H4 (cell line): ENCODE measurements at regions not wholly inside any gene's neighbourhood (a gene's known extent, or its start where the extent isn't known, plus 50 kb on each side); places are given as distances from the start of the nearest gene placed in this dataset.
A peak's percentile ranks its signal among the peaks of the same experiment; 100 is the strongest.
"Not testable (repeated sequence)": the region's sequence is repeated elsewhere in the genome, so short reads cannot be mapped to it uniquely, and the experiment has no call there.

ENCODE experiments used
- DNase-seq: peaks from one replicate; pipeline ENCODE4 v3.0.0-alpha.2; 2015; ENCODE audit warnings: low spot score

DNA sequence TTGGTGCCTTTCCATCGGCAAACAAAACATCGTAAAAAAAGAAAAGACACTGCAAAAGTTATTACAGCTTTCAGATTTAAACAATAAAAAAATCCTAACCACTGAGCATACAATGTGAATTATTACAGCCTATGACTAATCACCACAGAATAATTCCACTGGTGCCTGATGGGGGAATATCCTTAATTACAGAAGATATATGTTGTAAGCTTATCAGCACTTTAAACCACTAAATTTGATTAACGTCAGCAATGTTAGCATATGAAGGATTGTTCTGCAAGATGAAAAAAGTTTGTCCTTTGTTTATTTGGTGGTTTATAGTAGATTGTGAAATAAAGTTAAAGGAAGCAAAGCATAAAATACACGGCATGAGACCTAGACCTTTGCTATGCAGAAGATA, 210.2 kb upstream of the ADAMTS3 start:
- peak; percentile 90 for DNase-seq

DNA sequence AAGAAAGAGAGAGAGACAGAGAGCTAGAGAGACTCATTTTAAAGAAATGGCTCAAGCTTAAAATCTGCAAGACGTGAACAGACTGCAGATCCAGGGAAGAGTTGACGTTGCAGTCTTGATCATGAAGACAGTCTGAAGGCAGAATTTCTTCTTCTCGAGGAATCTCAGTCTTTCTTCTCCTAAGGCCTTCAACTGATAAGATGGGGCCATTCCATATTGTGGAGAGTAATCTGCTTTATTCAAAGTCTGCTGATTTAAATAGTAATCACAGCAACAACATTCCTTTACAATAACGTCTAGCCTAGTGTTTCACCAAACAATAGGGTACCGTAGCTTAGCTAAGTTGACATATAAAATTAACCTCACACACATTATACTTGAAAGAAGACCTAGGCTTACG, 208.4 kb upstream of the ADAMTS3 start:
- DNase-seq: no peak

- DNase-seq: no peak
Measured at GRCh38 chr4:72770708-72771107, 201.7 kb upstream of the ADAMTS3 start.

- peak; percentile 8 for DNase-seq
Measured at GRCh38 chr4:72768364-72768763, 199.3 kb upstream of the ADAMTS3 start.

DNA sequence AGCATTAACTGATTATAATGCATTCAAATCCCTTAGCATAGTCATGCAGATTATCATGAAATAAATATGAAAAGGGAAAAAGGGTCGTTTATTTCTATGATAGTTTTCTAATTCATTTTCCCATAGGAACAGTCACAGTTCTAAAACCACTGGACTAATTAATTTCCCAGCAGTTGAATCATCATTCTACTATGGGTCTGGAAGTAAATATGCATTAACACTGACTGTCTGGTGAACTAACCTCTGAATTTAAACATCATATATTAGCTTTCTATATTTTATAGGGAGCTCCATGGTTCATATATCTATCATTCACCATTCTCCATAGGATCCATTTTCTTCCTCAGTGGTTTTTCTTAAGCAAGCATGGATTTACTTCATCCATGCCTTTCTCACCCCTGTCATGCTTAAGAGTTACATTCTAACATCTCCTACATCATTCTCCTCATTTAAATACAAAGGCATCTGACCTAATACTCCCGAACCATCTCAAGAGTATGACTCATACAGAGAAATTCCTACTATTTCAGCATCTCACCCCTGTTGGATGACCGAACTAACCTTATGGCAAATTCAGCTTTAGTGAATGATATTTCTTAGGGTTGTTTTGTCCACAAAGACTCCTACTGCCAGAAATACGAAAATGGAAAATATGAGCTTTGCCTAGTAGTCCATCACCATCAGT, 198.7 kb upstream of the ADAMTS3 start:
- peak; percentile 75 for DNase-seq

DNA sequence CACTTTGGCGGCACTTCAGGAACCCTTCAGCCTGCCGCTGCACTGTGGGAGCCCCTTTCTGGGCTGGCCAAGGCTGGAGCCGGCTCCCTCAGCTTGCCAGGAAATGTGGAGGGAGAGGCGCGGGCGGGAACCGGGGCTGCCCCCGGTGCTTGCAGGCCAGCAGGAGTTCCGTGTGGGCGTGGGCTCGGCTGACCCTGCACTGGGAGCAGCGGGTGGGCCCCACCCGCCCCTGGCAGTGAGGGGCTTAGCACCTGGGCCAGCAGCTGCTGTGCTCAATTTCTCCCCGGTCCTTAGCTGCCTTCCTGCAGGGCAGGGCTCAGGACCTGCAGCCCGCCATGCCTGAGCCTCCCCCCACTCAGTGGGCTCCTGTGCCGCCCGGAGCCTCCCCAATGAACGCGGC, 196.8 kb upstream of the ADAMTS3 start:
- not testable (repeated sequence) for DNase-seq

- no peak for DNase-seq
Measured at GRCh38 chr4:72761368-72762038, 192.5 kb upstream of the ADAMTS3 start.

GRCh38 chr4:72753414-72753813, 184.4 kb upstream of the ADAMTS3 start:
- not testable (repeated sequence) for DNase-seq

GRCh38 chr4:72744103-72744725, 175.2 kb upstream of the ADAMTS3 start:
- DNase-seq: peak; percentile 47

- DNase-seq: no peak
Measured at GRCh38 chr4:72743078-72743477, 174.1 kb upstream of the ADAMTS3 start.

- DNase-seq: no peak
Measured at GRCh38 chr4:72715299-72715698, 146.3 kb upstream of the ADAMTS3 start.

GRCh38 chr4:72714482-72715279, 145.7 kb upstream of the ADAMTS3 start:
- DNase-seq: no peak

GRCh38 chr4:72712997-72713396, 144.0 kb upstream of the ADAMTS3 start:
- DNase-seq: no peak

- no peak for DNase-seq
Measured at GRCh38 chr4:72709475-72709874, 140.5 kb upstream of the ADAMTS3 start.

DNA sequence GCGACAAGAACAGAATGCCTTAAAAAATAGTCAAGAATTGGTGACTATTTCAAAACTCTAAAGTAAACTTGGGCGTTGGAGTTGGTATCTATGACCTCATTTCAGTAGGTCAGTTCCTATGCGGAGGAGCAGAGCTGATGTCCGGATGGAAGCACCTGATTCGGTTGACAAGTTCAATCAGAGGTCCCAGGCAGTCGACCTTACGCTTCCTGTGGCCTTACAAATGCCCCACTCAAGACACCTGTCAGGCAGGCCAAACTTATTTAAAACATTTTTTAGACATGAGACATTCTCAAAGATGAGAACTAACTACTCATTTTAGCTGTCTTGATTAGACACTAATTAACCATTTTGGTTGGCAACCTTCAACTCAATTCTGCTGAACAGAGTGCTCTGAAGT, 137.7 kb upstream of the ADAMTS3 start:
- no peak for DNase-seq

DNA sequence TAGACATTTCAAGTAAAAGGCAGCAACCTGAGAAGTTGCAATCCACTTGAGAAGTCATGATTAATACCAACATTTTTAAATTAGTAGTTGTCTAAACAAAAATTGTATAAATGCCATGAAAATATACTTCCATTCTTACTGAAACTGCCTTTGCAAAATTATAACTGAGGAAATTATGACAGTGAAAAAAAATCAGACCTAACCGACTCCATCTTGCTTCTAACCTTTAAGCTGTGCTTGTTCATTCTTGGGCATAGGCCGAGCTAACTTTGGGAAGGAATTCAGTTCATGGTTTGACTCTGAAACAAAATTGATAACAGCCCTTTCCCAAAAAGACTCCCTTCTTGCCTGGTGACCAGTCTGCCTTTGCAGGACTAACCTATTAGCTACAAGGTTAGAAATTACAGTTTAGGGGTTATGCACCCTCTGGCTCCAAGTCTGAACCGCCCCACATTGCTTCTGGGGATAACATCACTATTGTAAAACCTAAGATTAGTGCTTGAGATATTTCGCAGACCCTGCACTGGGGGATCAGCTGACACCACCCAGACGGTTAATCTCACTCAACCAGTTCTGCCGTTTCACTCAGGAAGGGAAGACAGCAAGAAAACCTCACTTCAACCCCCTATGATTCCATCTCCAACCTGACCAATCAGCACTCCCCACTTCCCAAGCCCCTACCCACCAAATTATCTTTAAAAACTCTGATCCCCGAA, 136.1 kb upstream of the ADAMTS3 start:
- DNase-seq: not testable (repeated sequence)

DNA sequence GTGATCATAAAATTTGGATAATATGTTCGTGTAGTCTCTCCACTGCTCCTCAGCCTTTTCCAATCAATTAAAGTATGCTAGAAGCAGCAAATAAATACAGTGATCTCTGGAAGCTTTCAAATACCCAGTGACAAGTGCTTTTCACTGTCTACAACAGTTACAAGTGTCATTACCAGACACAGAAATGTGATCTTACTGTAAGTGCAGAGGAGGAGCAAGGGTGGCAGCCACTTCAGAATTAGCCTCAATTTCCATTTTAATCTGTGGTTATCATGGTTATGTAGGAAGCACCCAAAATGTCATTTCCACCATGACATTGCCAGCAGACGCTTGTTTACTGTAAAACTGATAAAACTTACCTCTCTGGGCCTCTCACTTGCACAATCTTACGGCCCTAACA, 133.9 kb upstream of the ADAMTS3 start:
- DNase-seq: no peak

GRCh38 chr4:72701987-72702819, 133.2 kb upstream of the ADAMTS3 start:
- DNase-seq: peak; percentile 55

GRCh38 chr4:72690771-72691170, 121.8 kb upstream of the ADAMTS3 start:
- no peak for DNase-seq

DNA sequence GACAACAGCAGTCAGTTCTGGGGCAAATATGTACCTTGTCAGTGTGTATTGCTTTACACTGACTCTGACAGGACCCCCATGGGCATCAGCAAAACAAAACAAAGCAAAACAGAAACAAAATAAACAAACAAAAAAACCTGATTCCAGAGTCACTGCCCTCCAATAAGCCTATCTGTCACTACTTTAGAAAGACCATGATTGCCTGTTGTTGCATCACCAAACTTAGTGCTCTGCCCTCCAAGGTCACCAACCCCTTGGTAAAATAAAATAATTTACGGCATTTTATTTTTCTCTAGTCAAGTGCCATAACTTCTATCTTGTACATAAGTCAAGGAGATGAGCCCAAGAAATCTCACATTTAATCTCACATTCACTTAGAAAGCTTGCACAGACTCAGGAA, 120.9 kb upstream of the ADAMTS3 start:
- DNase-seq: no peak

DNA sequence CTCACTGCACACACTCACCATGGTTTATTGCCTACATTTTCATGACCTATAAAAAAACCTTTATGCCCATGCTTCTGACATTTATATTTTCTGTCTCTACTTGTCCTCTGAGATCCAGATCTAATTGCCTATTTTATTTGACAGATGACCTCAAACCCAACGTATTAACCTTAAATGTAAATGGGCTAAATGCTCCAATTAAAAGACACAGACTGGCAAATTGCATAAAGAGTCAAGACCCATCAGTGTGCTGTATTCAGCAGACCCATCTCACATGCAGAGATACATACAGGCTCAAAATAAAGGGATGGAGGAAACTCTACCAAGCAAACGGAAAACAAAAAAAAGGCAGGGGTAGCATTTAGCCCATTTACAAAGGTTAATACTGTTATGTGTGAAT, 117.4 kb upstream of the ADAMTS3 start:
- not testable (repeated sequence) for DNase-seq
